GM18498 (cell line): ENCODE measurements at regions not wholly inside any gene's neighbourhood (a gene's known extent, or its start where the extent isn't known, plus 50 kb on each side); places are given as distances from the start of the nearest gene placed in this dataset.
"Not testable (repeated sequence)": the region's sequence is repeated elsewhere in the genome, so short reads cannot be mapped to it uniquely, and the experiment has no call there.

ENCODE experiments used
- ATAC-seq: cut with Tn5 transposase; IDR thresholded peaks from one replicate; pipeline ENCODE4 v1.9.1; 2021; ENCODE audit warnings: mild to moderate bottlenecking, moderate library complexity; ENCODE audit not compliant: unreplicated experiment

DNA sequence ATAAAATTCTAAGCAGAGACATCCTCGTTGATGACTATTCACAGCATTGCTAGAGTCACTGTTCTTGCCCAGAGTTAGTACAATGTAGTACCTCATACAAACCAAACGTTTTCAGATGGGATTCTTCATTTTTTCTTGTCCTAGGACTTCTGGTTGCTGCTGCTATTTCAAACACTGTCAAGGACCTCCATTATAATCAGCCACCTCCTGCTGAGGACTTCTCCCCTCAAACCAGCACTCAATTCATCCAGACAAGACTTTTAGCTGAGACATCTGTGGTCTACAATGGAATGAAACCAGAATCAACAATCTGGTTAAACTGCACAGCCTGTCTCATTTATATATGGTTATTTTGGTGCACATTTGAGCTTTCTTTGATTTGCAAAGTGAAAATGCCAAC is 1008.8 kb downstream of the STPG2 start:
- ATAC-seq = no peak

DNA sequence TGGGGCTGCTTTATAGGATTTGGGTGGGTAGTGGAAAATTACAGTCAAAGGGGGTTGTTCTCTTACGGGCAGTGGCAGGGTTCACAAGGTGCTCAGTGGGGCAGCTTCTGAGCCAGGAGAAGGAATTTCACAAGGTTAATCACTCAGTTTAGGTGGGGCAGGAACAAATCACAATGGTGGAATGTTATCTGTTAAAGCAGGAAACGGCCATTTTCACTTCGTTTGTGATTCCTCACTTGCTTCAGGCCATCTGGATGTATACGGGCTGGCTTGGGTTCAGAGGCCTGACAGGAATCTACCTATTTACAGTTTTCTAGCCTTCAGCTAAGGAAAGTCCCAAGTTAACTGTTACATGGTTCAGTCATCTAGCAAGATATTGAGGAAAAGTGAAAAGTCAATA is 1003.5 kb downstream of the STPG2 start:
- ATAC-seq = no peak

DNA sequence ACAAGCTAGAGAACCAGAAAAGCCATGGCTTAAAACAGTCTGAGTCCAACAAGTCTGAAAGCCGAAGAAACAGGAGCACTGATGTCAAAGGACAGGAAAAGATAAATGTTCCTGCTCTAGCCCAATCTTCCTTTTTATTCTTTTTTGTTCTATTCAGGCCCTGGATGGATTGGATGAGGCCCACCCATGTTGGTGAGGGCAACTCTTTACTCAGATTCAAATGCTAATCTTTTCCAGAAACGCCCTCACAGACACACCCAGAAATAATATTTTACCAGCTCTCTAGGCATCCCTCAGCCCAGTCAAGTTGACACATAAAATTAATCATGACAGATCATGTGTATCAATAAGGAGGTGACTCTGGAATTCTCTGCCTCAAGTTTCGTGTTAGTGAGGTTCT is 1002.7 kb downstream of the STPG2 start:
- ATAC-seq = no peak

DNA sequence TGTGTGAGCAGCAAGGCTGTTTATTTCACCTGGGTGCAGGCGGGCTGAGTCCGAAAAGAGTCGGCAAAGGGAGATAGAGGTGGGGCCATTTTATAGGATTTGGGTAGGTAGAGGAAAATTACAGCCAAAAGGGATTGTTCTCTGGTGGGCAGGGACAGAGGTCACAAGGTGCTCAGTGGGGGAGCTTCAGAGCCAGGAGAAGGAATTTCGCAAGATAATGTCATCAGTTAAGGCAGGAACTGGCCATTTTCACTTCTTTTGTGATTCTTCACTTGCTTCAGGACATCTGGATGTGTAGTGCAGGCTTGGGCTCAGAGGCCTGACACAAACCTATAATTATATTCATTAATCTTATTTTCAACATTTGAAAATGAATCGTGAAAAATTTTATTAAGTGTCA is 1001.9 kb downstream of the STPG2 start:
- ATAC-seq = not testable (repeated sequence)

DNA sequence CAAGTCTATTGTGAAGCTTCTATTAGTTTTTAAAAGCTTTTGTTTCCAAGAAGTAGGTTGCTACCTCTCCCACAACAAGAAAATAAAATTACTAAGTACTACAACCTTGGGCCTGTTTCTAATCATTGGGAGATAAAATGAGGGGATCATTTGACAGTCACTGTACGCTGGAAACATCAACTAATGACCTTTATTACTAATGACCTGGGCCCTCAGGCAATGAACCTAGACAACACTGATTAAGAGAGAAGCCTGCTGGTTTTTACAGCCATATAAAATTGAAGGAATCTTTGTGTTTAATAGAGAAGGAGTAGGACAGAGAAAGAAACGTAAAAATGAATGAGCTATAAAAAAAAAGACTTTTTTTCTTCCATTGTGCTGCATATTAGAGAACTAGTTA is 1000.9 kb downstream of the STPG2 start:
- ATAC-seq = no peak

DNA sequence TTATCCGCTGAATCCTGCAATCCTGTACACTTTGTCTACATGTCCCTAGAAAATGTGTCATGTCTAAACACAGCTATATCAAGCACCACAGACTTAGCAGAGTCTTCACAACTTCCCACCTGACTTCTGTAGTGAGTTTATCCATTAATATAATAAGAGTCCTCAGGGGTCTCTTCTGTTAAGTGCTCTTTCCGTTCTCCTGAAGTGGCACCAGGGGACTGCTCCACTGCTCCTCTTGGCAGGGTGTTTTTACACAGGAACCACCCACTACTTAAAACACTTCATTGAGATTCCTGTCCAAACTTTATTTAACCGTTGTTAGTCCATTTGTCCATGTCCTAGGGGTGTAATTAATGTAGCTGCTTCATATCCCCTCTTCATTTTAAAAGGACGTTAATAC is 1000.4 kb downstream of the STPG2 start:
- ATAC-seq = no peak

DNA sequence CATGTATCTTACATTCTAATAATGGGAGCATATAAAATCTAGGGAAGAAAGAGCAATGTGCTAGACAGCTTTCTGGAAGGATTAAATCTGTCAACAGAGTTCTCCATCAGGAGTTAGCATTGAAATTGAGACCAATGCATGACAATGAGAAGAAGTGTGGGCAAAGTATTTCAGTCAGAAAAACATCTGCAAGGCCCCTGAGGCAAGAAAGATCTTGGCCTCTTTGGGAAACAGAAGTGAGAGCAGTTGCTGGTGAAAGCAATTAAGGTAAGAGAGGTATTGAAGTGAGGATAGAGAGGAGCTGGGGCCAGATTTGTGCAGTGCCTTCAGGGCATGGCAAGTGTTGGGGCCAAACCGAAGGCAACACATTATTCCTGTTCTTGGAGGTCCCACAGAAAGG is 999.1 kb downstream of the STPG2 start:
- ATAC-seq = no peak

DNA sequence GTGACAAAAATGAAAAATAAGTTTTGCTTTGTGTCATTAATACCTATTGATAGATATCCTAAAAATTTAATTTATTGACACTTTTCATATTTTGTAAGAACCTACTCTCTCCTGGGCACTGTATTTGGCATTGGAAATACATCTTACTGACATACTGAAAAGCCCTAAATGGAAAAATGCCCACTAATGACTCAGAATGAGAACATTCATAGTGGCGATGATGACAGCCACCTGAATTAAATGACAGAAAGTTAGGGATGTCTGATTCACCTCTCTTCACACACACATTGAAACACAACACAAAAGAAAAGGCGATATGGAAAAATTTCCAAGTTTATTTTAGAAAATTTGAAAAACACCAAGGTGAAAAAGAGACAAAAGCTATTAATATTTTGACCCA is 992.3 kb downstream of the STPG2 start:
- no peak for ATAC-seq

DNA sequence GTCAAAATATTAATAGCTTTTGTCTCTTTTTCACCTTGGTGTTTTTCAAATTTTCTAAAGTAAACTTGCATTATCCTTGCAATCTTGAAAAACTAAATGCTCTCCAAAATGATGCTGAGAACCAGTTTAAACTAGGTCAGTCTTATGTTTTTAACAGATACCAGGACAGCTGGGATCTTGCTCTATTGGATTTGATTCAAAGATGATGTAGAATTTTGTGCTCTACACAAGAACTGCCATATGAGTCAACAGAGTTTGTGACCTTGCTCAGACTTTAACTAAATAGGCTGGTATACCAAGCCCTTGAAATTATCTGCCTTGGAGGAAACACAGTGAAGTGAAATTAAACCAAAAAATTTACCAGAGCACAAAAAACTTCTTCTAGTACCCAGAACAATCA is 991.1 kb downstream of the STPG2 start:
- no peak for ATAC-seq

DNA sequence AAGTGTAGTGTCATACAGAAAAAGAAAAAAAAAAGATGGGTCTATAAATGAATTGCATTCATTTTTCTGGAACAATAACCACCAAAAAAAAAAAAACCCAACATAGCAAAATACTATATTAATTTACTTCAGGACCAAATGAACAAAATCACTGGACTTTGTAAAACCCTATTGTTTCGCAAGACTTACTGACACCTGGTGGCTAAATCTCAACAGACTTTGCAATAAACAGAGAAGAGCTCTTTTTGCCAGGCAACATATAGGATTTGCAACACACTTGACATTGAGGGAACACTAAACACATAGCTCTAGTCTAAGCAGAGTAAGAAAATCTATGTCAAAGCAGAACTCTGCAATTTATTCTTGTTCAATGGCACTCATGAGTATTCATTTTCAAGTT is 990.2 kb downstream of the STPG2 start:
- no peak for ATAC-seq

DNA sequence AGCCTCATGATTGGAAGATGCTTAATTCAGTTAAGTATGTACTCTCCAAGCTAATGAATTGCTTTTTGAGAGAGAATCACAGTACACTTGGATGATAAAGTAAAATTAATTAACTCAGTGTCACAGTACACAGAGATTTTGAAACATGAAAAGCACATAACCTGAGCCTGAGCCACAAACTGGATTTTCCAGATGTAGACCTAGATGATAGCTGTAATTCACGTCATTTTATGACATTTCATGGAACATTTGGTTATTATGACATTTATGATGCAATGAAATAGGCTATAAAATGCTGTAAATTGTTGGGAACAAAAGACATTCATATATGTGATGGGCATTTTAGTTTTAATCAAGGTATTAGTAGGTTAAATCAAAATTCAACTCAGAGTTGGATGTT is 983.7 kb downstream of the STPG2 start:
- ATAC-seq = no peak

DNA sequence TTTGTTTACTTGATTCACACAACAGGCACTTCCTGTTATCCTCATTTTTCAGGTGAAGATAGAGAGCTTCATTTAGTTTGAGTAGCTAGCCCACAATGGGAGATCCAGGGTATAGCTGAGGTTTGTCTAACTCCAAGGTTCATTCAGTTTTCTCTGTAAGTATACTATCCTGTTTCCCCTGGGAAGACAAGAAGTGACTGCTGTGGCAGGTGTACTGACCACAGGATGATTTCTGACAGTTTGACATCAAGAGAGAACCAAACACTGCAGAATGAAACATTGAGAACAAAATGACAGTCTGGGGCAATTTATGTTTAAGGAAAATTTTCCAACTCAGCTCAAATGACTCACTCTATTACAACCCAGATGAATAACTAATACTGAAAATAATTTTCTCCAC is 958.0 kb downstream of the STPG2 start:
- no peak for ATAC-seq

DNA sequence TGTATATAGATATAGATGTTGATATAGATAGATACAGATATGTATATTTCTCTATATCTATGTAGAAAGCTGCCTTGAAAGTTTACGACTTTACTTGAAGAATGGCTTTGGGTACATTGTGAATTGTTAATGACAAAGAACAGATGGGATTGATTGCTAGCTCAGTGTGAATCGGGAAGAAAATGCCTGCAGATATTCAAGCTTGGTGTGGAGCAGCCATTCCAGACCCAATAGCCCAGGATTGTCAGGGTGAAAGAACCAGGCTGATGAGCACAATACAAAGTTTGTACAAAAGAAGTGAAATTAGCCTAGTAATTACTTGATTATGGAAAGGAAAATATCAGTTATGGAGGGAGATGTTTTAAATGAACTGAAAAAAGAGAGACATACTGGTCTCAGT is 946.2 kb downstream of the STPG2 start:
- ATAC-seq = no peak

DNA sequence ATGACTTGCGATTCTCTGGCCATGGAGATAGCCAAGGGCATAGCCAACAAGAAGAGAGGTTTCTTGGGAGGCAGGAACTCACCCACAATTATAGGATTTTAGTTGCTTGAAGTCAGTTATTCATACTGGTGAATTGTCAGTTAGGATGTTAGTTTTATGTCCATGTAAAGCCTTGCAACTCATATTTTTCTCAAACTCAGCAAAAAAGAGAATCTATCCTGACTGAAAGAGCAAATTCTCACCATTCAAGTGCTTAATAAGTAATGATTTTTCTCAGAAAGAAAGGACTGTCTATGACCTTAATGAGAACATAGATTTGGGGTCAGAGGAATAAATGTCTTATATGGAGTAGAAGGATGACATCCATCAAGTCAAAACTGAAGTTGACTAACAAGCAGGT is 934.5 kb downstream of the STPG2 start:
- no peak for ATAC-seq

DNA sequence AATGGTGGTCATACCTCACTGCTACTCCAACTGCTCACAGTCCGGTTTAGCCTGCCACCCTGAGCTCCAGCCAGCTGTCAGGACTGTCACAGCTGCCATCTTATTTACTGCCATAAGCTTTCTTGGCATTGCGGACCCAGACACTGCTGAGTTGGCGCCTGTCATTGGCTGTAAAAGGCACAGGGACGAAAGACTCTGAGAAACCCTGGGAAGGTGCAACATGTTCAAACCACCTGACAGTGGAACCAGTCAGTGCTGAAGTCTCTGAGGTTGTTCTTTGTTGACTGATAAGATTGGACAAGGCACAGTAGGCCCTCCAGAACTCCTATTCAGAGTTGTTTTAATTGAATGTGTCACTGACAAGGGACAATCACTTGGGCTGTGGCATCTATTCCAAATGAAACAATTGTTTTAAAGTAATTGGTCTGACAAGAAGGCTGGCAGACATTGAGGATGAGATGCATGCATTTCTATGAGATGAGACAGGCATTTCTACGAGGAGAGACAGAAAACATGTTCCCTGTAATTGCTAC is 927.8 kb downstream of the STPG2 start:
- no peak for ATAC-seq

DNA sequence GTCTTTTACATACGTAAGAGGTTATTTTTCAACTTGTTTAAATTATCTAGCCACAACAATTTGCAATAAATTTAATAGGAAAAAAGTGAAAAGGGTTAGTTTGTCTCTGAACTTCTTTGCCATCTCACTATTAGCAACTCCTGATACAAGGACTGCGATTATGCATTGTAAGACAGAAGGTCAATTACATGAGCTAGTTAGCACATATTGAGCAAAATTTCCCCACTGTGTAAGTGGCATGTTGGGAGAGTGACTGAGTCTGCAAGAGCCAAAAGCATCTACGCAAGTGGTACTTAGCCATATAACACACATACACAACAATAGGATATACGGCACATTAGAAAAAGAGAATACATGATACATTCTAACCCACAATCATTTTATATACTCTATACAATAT is 927.2 kb downstream of the STPG2 start:
- no peak for ATAC-seq

DNA sequence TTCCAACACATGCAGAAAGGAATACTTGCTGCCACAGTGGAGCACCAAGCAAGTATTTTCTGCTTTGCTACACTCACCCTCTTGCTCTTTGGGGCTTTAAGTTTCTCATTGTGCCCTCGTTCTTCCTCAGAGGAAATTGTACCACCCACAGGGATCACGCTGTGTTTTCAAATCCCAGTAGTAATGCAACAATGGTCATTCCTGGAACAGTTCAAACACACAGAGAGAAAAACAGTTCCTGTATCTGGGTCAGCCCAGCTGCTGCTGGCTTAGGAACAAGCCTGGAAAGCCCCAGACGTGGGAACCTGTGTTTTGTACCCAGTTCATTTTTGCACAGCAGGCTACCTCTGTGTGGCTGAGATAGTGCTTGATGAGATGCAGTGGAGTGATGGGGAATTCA is 907.8 kb downstream of the STPG2 start:
- ATAC-seq = no peak

DNA sequence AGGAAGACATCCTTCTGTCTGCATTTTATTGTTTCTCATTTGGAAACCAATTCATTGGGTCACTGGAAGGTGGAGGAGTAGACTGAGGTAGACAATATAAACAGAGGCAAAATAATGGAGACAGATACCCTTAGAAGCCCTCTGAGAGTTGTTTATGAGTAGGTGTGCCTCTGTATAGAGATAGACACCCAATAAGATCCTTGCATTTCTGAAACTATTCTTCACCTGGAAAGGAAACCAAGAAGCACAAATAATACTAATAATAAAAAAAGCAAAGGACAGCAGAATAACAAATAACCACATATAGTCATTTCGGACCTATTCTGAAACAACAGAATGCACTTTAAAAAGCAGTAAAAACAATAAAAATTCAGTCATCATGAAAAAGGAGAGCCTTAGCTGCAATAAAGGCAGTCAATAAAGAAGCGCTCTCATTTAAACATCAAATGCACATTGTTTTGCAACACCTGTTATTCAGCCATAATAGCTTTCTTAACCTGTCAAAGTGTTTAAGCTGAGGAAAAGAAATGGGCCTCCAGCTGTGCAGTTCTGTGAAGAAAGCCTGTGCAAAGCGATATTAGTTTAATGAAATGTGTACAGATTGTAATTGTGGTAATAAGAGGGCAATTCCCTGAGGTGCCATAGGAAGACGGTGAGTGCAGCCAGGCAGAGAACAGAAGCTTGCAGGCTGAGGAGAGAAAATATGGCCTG is 904.2 kb downstream of the STPG2 start:
- no peak for ATAC-seq

DNA sequence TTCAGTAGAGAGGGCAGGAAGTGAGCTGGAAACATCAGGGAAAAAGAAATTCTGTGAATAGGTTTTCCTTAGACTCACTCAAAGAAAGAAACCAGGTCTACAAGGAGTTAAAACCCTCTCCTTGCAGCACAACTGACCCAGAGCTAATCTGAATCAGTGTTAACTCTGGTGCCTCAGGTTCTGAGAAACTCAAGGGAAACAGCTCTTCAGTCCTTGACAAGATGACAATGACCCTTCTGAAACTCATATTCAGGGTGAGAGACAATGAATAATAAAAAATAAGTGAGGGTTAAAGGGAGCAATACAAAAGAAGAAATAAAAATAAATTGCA is 903.6 kb downstream of the STPG2 start:
- no peak for ATAC-seq

DNA sequence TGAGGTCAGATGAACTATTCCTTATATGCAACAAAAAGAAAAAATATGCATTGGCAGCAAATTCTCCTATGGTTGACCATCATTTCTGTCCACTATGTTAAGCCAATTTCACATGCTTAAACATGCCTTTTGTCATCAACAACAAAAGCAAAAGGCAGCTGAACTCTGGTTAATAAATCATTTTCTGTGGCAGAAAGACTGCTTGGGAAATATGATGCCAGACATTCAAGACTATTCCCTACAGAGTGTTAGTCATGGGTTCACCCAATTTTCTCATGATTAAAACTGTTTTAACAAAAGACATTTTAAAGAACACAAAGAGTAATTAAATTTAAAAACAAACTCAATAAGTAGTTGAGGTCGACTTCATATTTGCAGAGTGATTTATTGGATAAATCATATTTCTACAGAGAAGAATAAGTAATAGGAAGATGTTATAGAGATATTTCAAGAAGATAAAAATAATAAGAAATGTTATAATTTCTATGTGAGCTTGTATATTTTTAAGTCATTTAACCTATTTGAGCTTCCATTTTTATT is 890.6 kb downstream of the STPG2 start:
- ATAC-seq = no peak

DNA sequence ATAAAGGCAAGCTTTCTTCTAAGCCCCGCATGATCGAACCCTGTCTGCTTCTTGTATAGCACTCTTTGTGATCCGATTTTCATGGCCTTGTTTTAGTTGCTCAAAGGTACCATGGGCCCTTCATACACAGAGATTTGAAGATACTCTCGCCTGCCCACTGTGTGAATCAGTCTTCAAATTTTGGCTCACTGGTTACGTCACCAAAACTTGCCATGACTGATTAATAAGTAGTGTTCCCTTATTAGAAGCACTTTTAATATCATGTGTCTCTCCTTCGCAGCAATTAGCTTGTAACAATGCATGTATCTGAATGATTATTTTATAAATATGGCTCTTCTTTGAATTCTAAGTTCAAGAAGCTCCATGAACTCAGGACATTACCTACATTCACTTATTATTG is 880.5 kb downstream of the STPG2 start:
- ATAC-seq = no peak

DNA sequence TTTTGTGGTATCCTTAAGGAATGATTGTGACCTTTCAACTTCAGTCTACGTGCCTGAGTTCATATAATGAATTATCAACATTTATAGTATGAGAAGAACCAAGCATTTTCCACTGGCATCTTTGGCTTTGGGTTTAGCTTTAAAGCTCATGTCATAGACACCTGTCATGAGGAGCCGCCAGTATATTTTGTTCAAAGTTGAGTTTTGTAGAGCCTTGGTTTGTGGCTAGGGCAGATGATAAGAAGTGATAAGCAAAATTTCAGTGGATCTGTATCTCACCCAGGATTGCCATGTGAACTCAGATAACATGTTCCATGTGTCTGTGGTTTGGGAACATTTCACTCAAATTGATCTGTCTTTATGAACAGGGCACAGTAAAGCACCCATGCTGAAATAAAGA is 873.2 kb downstream of the STPG2 start:
- no peak for ATAC-seq

DNA sequence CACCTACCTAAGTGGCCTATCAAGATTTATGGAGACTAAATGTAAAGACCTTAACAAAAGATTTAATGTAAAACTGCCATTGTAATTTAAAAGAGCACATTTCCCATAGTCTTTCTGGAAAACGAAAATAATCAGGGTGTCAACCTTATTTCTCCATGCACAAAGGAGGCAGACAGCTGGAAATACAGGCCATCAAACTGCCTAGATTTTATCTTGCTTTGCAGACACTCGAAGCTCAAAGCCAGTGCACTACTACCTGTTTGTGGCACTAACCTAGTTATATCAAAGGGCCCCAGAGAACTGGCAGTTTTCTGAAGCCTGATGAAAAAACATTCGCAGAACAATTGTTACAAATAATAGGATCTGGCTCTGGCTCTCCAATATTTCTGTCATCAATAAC is 863.9 kb downstream of the STPG2 start:
- ATAC-seq = no peak
